Gastrocnemius medialis (tissue), 4 donors: ENCODE measurements at regions not wholly inside any gene's neighbourhood (a gene's known extent, or its start where the extent isn't known, plus 50 kb on each side); places are given as distances from the start of the nearest gene placed in this dataset.

ENCODE experiments used
- ATAC-seq, 2 donors: fragments of 150-250 bp; one replicate each; pipeline ENCODE4 v1.9.1; 2016
- DNase-seq, 2 donors: peaks; one replicate each; pipeline ENCODE4 v3.0.0-alpha.2; 2019
- H3K27ac ChIP-seq, 4 donors: fragments of 200-600 bp; sonication (generic); 1 replicate in 1 of 4; 2 replicates in 3 of 4; pipeline ENCODE4 v1.5.1; 2016 to 2018; ENCODE audit warnings: mild to moderate bottlenecking in 2 of 4, moderate library complexity in 1 of 4
- H3K27me3 ChIP-seq, 3 donors: fragments of 200-600 bp; sonication (generic) in 2 of 3; 1 replicate in 1 of 3; 2 replicates in 2 of 3; pipeline versions ENCODE4 v1.5.1 to v1.6.0; 2016 to 2019; ENCODE audit warnings: mild to moderate bottlenecking in 1 of 3, moderate library complexity in 1 of 3
- H3K36me3 ChIP-seq, 2 donors: fragments of 200-600 bp; sonication (generic) in 1 of 2; one replicate each; pipeline ENCODE4 v1.5.1; 2017 to 2018
- H3K4me1 ChIP-seq, 2 donors: fragments of 200-600 bp; sonication (generic) in 1 of 2; one replicate each; pipeline ENCODE4 v1.5.1; 2016 to 2017; ENCODE audit warnings: mild to moderate bottlenecking in 2 of 2
- H3K4me3 ChIP-seq, 4 donors: fragments of 200-600 bp; sonication (generic) in 3 of 4; 1 replicate in 1 of 4; 2 replicates in 3 of 4; pipeline ENCODE4 v1.5.1; 2016 to 2019; ENCODE audit warnings: mild to moderate bottlenecking in 2 of 4
- H3K9me3 ChIP-seq, 3 donors: fragments of 200-600 bp; sonication (generic) in 2 of 3; 1 replicate in 1 of 3; 2 replicates in 2 of 3; pipeline ENCODE4 v1.5.1; 2016 to 2019
- CTCF ChIP-seq, 5 experiments: fragments of 450-650 bp in 3 of 5; fragments of 200-600 bp in 2 of 5; sonication (generic) in 2 of 5; IDR thresholded peaks in 4 of 5; conservative IDR thresholded peaks in 1 of 5; 1 replicate in 4 of 5; 2 replicates in 1 of 5; pipeline ENCODE4 v1.5.1; 2016 to 2019; ENCODE audit warnings: antibody characterized with exemption in 5 of 5, mild to moderate bottlenecking in 3 of 5, moderate library complexity in 3 of 5
- POLR2A ChIP-seq, 2 donors: fragments of 450-650 bp; IDR thresholded peaks; one replicate each; pipeline ENCODE4 v1.6.1; 2017; ENCODE audit warnings: antibody characterized with exemption in 2 of 2, mild to moderate bottlenecking in 2 of 2, moderate library complexity in 2 of 2
- in situ Hi-C, 4 donors: fragments of 200-750 bp; cut with MboI; loops; one replicate each; pipeline versions ENCODE4 v1.15.0 to v1.8.0; 2017; ENCODE audit warnings: low sequenced_read_pairs in 4 of 4
- intact Hi-C: fragments of 100-400 bp; cut with DNase I; formaldehyde crosslinking; loops from one replicate; pipeline ENCODE4 v1.15.1; 2023; ENCODE audit warnings: low total_unique reads

GRCh38 chr15:25208735-25209134 lies 230.1 kb downstream of the UBE3A start:
- H3K27me3 ChIP-seq = no peaks in the 10 kb centered on the region
- DNase-seq = no peak
- no peaks in the 10 kb centered on the region for H3K9me3 ChIP-seq
- intact Hi-C loops = no loop called here
- H3K4me3 ChIP-seq = no peak overlapping the region
- no peaks in the 10 kb centered on the region for H3K36me3 ChIP-seq
- ATAC-seq = no peak
- in situ Hi-C loops = no loop called here
- TF ChIP-seq POLR2A (IDR thresholded peaks at IDR 0.05) = no peak
- H3K27ac ChIP-seq = no peak overlapping the region
- H3K4me1 ChIP-seq = no peaks in the 10 kb centered on the region

- Histone ChIP-seq H3K27me3 (no peaks in the 10 kb centered on the region), H3K9me3 (no peaks in the 10 kb centered on the region), H3K4me1 (no peaks in the 10 kb centered on the region), H3K36me3 (no peaks in the 10 kb centered on the region), H3K27ac (no peak overlapping the region), H3K4me3 (no peak overlapping the region)
- intact Hi-C loops (no loop called here), in situ Hi-C loops (no loop called here)
- TF ChIP-seq POLR2A (IDR thresholded peaks at IDR 0.05) = no peak
- no peak for TF ChIP-seq CTCF (IDR thresholded peaks at IDR 0.05 in 4 of 5, conservative IDR thresholded peaks at IDR 0.05 in 1 of 5)
- DNase-seq = no peak
- ATAC-seq = no peak
Observed at GRCh38 chr15:25220834-25221233, 218.0 kb downstream of the UBE3A start.

- Histone ChIP-seq H3K27me3 (no peaks in the 10 kb centered on the region), H3K4me3 (no peak overlapping the region), H3K4me1 (no peaks in the 10 kb centered on the region), H3K36me3 (no peaks in the 10 kb centered on the region), H3K27ac (no peak overlapping the region), H3K9me3 (no peaks in the 10 kb centered on the region)
- TF ChIP-seq CTCF (IDR thresholded peaks at IDR 0.05 in 4 of 5, conservative IDR thresholded peaks at IDR 0.05 in 1 of 5) = no peak
- TF ChIP-seq POLR2A (IDR thresholded peaks at IDR 0.05) = no peak
- intact Hi-C loops (no loop called here), in situ Hi-C loops (no loop called here)
- DNase-seq = no peak
- no peak for ATAC-seq
Observed at GRCh38 chr15:25224396-25224795, 214.4 kb downstream of the UBE3A start.

- intact Hi-C loops = no loop called here
- no peaks in the 10 kb centered on the region for H3K27me3 ChIP-seq
- in situ Hi-C loops = no loop called here
- DNase-seq = no peak
- H3K4me1 ChIP-seq = no peaks in the 10 kb centered on the region
- H3K9me3 ChIP-seq = no peaks in the 10 kb centered on the region
- no peaks in the 10 kb centered on the region for H3K36me3 ChIP-seq
- H3K27ac ChIP-seq = no peak overlapping the region
- no peak overlapping the region for H3K4me3 ChIP-seq
- ATAC-seq = no peak
- TF ChIP-seq POLR2A (IDR thresholded peaks at IDR 0.05) = no peak
- TF ChIP-seq CTCF (IDR thresholded peaks at IDR 0.05 in 4 of 5, conservative IDR thresholded peaks at IDR 0.05 in 1 of 5) = no peak
Observed at GRCh38 chr15:25226360-25226759, 212.5 kb downstream of the UBE3A start.

GRCh38 chr15:25228261-25228660 lies 210.6 kb downstream of the UBE3A start:
- no peak overlapping the region for H3K4me3 ChIP-seq
- no peaks in the 10 kb centered on the region for H3K36me3 ChIP-seq
- in situ Hi-C loops = no loop called here
- TF ChIP-seq CTCF (IDR thresholded peaks at IDR 0.05 in 4 of 5, conservative IDR thresholded peaks at IDR 0.05 in 1 of 5) (no peak), POLR2A (IDR thresholded peaks at IDR 0.05) (no peak)
- no peaks in the 10 kb centered on the region for H3K4me1 ChIP-seq
- DNase-seq (no peak), ATAC-seq (no peak)
- no peaks in the 10 kb centered on the region for H3K27me3 ChIP-seq
- intact Hi-C loops = no loop called here
- H3K9me3 ChIP-seq = no peaks in the 10 kb centered on the region
- H3K27ac ChIP-seq = no peak overlapping the region
